DND-41 (cell line): ENCODE measurements at regions not wholly inside any gene's neighbourhood (a gene's known extent, or its start where the extent isn't known, plus 50 kb on each side); places are given as distances from the start of the nearest gene placed in this dataset.
"Not testable (repeated sequence)": the region's sequence is repeated elsewhere in the genome, so short reads cannot be mapped to it uniquely, and the experiment has no call there.

ENCODE experiments used
- ATAC-seq: fragments of 200-7000 bp; cut with Tn5 transposase; 3 replicates; pipeline ENCODE4 v1.9.1; 2021; ENCODE audit warnings: low read depth; ENCODE audit not compliant: insufficient read depth
- DNase-seq: peaks from one replicate; pipeline ENCODE4 v3.0.0-alpha.2; 2020
- H2AFZ ChIP-seq: 2 replicates; pipeline ENCODE4 v1.6.0; 2012; ENCODE audit warnings: low read depth, low read length
- H3K27ac ChIP-seq: 2 replicates; pipeline ENCODE4 v1.5.1; 2012; ENCODE audit warnings: low read length, inconsistent platforms
- H3K27me3 ChIP-seq: fragments of 200-600 bp; sonication (generic); 2 replicates; pipeline ENCODE4 v1.6.0; 2012; ENCODE audit warnings: low read length, mild to moderate bottlenecking, inconsistent platforms; ENCODE audit not compliant: insufficient read depth, poor library complexity
- H3K36me3 ChIP-seq: 2 replicates; pipeline ENCODE4 v1.5.1; 2012; ENCODE audit warnings: low read length, inconsistent platforms; ENCODE audit not compliant: insufficient read depth
- H3K4me1 ChIP-seq: 2 replicates; pipeline ENCODE4 v1.5.1; 2012; ENCODE audit warnings: mild to moderate bottlenecking, low read length; ENCODE audit not compliant: insufficient read depth
- H3K4me2 ChIP-seq: 2 replicates; pipeline ENCODE4 v1.6.0; 2012; ENCODE audit warnings: mild to moderate bottlenecking, moderate library complexity, low read length, inconsistent platforms; ENCODE audit not compliant: insufficient read depth
- H3K4me3 ChIP-seq, 2 experiments: fragments of 200-600 bp in 1 of 2; shearing (Covaris generic) in 1 of 2; 2 replicates each; pipeline ENCODE4 v1.5.1; 2012 to 2016; ENCODE audit warnings: inconsistent platforms in 2 of 2, low read length in 2 of 2, mild to moderate bottlenecking in 2 of 2, low read depth in 1 of 2, moderate library complexity in 1 of 2
- H3K79me2 ChIP-seq: 2 replicates; pipeline ENCODE4 v1.6.0; 2012; ENCODE audit warnings: low read length, inconsistent platforms; ENCODE audit not compliant: insufficient read depth
- H3K9ac ChIP-seq: 2 replicates; pipeline ENCODE4 v1.6.0; 2012; ENCODE audit warnings: low read depth, mild to moderate bottlenecking, inconsistent platforms, low read length, moderate library complexity
- H3K9me3 ChIP-seq: 2 replicates; pipeline ENCODE4 v1.5.1; 2012; ENCODE audit warnings: low read length, moderate library complexity, mild to moderate bottlenecking, inconsistent platforms; ENCODE audit not compliant: insufficient read depth, severe bottlenecking
- H4K20me1 ChIP-seq: 2 replicates; pipeline ENCODE4 v1.6.0; 2012; ENCODE audit warnings: low read length; ENCODE audit not compliant: insufficient read depth
- CTCF ChIP-seq: IDR thresholded peaks from 2 replicates; pipeline ENCODE4 v1.5.1; 2012; ENCODE audit warnings: borderline replicate concordance, low read length, moderate library complexity, mild to moderate bottlenecking; ENCODE audit not compliant: poor library complexity, severe bottlenecking; ENCODE audit errors: extremely low read depth
- EZH2 ChIP-seq: IDR thresholded peaks from 3 replicates; pipeline ENCODE4 v1.6.1; 2012; ENCODE audit warnings: borderline replicate concordance, low read depth, mild to moderate bottlenecking, moderate library complexity, low read length, inconsistent platforms; ENCODE audit not compliant: severe bottlenecking

- no peak for TF ChIP-seq CTCF
- no peak for TF ChIP-seq EZH2
- Histone ChIP-seq H4K20me1 (no peaks in the 10 kb centered on the region), H3K4me2 (no peak overlapping the region), H3K4me3 (no peak overlapping the region), H3K27ac (no peak overlapping the region), H3K27me3 (no peaks in the 10 kb centered on the region), H3K4me1 (no peaks in the 10 kb centered on the region), H3K79me2 (no peaks in the 10 kb centered on the region), H3K36me3 (no peaks in the 10 kb centered on the region), H2AFZ (no peak overlapping the region), H3K9me3 (no peaks in the 10 kb centered on the region), H3K9ac (no peak overlapping the region)
- ATAC-seq (no peak), DNase-seq (no peak)
These were observed 1344.5 kb upstream of the PCDH7 start for GRCh38 chr4:29375716-29376115.

GRCh38 chr4:29378237-29378636 is 1341.9 kb upstream of the PCDH7 start:
- H3K79me2 ChIP-seq, H2AFZ ChIP-seq, ATAC-seq, H4K20me1 ChIP-seq, H3K9ac ChIP-seq, H3K27ac ChIP-seq, H3K9me3 ChIP-seq, H3K36me3 ChIP-seq, H3K4me1 ChIP-seq, H3K4me3 ChIP-seq, H3K4me2 ChIP-seq, DNase-seq, H3K27me3 ChIP-seq: not testable (repeated sequence)

GRCh38 chr4:29390921-29391320 is 1329.2 kb upstream of the PCDH7 start:
- no peak overlapping the region for H3K27ac ChIP-seq
- no peak overlapping the region for H2AFZ ChIP-seq
- no peaks in the 10 kb centered on the region for H3K4me1 ChIP-seq
- no peak overlapping the region for H3K4me3 ChIP-seq
- ATAC-seq (no peak), DNase-seq (no peak)
- peaks cover 8% of the 10 kb centered on the region for H3K9me3 ChIP-seq
- H3K9ac ChIP-seq: no peak overlapping the region
- no peaks in the 10 kb centered on the region for H3K79me2 ChIP-seq
- no peak overlapping the region for H3K4me2 ChIP-seq
- TF ChIP-seq CTCF (no peak), EZH2 (no peak)
- H3K36me3 ChIP-seq: no peaks in the 10 kb centered on the region
- no peaks in the 10 kb centered on the region for H4K20me1 ChIP-seq
- no peaks in the 10 kb centered on the region for H3K27me3 ChIP-seq

GRCh38 chr4:29405116-29405515 is 1315.1 kb upstream of the PCDH7 start:
- no peak overlapping the region for H3K9ac ChIP-seq
- no peak for DNase-seq
- TF ChIP-seq CTCF (no peak), EZH2 (no peak)
- no peaks in the 10 kb centered on the region for H3K27me3 ChIP-seq
- no peak overlapping the region for H3K4me3 ChIP-seq
- no peaks in the 10 kb centered on the region for H3K36me3 ChIP-seq
- H3K4me2 ChIP-seq: no peak overlapping the region
- H3K79me2 ChIP-seq: no peaks in the 10 kb centered on the region
- no peak overlapping the region for H3K27ac ChIP-seq
- H4K20me1 ChIP-seq: no peaks in the 10 kb centered on the region
- no peaks in the 10 kb centered on the region for H3K4me1 ChIP-seq
- no peak overlapping the region for H2AFZ ChIP-seq
- H3K9me3 ChIP-seq: no peaks in the 10 kb centered on the region
- ATAC-seq: no peak
